ENCODE measurements at regions not wholly inside any gene's neighbourhood (a gene's known extent, or its start where the extent isn't known, plus 50 kb on each side); places are given as distances from the start of the nearest gene placed in this dataset.
"Not testable (repeated sequence)": the region's sequence is repeated elsewhere in the genome, so short reads cannot be mapped to it uniquely, and the experiment has no call there.

- DNase-seq, result no peak
Observed at GRCh38 chrX:7514871-7515599, 327.9 kb upstream of the VCX start.

GRCh38 chrX:7512845-7513244, 330.1 kb upstream of the VCX start:
- no peak for DNase-seq

GRCh38 chrX:7503251-7503650, 339.7 kb upstream of the VCX start:
- no peak for DNase-seq

GRCh38 chrX:7500386-7500785, 342.6 kb upstream of the VCX start:
- DNase-seq, result no peak

- no peak for DNase-seq
Observed at GRCh38 chrX:7486505-7486904, 338.6 kb upstream of the PUDP start.

- no peak for DNase-seq
Observed at GRCh38 chrX:7485061-7485460, 337.1 kb upstream of the PUDP start.

- no peak for DNase-seq
Observed at GRCh38 chrX:7480721-7481120, 332.8 kb upstream of the PUDP start.

- DNase-seq, result no peak
Observed at GRCh38 chrX:7462110-7462509, 314.2 kb upstream of the PUDP start.

GRCh38 chrX:7461051-7461450, 313.1 kb upstream of the PUDP start:
- not testable (repeated sequence) for DNase-seq

GRCh38 chrX:7447801-7448499, 300.0 kb upstream of the PUDP start:
- DNase-seq, result peak; percentile 0

GRCh38 chrX:7446815-7447214, 298.9 kb upstream of the PUDP start:
- DNase-seq, result no peak

- DNase-seq, result no peak
Observed at GRCh38 chrX:7444967-7445366, 297.0 kb upstream of the PUDP start.

- no peak for DNase-seq
Observed at GRCh38 chrX:7441586-7441985, 293.6 kb upstream of the PUDP start.

- no peak for DNase-seq
Observed at GRCh38 chrX:7435822-7436221, 287.9 kb upstream of the PUDP start.

GRCh38 chrX:7432901-7433300, 284.9 kb upstream of the PUDP start:
- DNase-seq, result no peak

GRCh38 chrX:7420717-7421116, 272.8 kb upstream of the PUDP start:
- DNase-seq, result no peak

GRCh38 chrX:7414753-7415152, 266.8 kb upstream of the PUDP start:
- DNase-seq, result no peak

- DNase-seq, result no peak
Observed at GRCh38 chrX:7412840-7413239, 264.9 kb upstream of the PUDP start.

- DNase-seq, result no peak
Observed at GRCh38 chrX:7409866-7410265, 261.9 kb upstream of the PUDP start.

GRCh38 chrX:7399373-7399772, 251.4 kb upstream of the PUDP start:
- DNase-seq, result no peak

- no peak for DNase-seq
Observed at GRCh38 chrX:7390441-7390840, 242.5 kb upstream of the PUDP start.

- no peak for DNase-seq
Observed at GRCh38 chrX:7389576-7389975, 241.6 kb upstream of the PUDP start.

- no peak for DNase-seq
Observed at GRCh38 chrX:7385131-7385530, 237.2 kb upstream of the PUDP start.

- peak; percentile 40 for DNase-seq
Observed at GRCh38 chrX:7378406-7378805, 230.5 kb upstream of the PUDP start.
